GM23338 (cell line): ENCODE measurements at regions not wholly inside any gene's neighbourhood (a gene's known extent, or its start where the extent isn't known, plus 50 kb on each side); places are given as distances from the start of the nearest gene placed in this dataset.

ENCODE experiments used
- CREB1 ChIP-seq: fragments of 250-450 bp; sonication (Bioruptor Pico); IDR thresholded peaks from 2 replicates; pipeline ENCODE4 v1.5.0; 2020; ENCODE audit warnings: low read depth, mild to moderate bottlenecking, moderate library complexity
- CTCF ChIP-seq, 2 experiments: fragments of 200-600 bp in 1 of 2; sonication (generic) in 1 of 2; conservative IDR thresholded peaks; 2 replicates each; pipeline versions ENCODE4 v1.5.1 to v1.6.1; 2016 to 2017; ENCODE audit warnings: antibody characterized with exemption in 2 of 2, low read depth in 2 of 2, mild to moderate bottlenecking in 2 of 2, moderate library complexity in 1 of 2
- ETS1 ChIP-seq: IDR thresholded peaks from 2 replicates; pipeline ENCODE4 v1.6.1; 2016; ENCODE audit warnings: antibody characterized with exemption
- EZH2 ChIP-seq: fragments of 200-600 bp; sonication (generic); IDR thresholded peaks from one replicate; pipeline ENCODE4 v1.8.0; 2017; ENCODE audit warnings: antibody characterized with exemption, mild to moderate bottlenecking, low read depth; ENCODE audit not compliant: unreplicated experiment
- EZH2phosphoT487 ChIP-seq: fragments of 200-600 bp; sonication (generic); IDR thresholded peaks from one replicate; pipeline ENCODE4 v1.8.1; 2018; ENCODE audit warnings: antibody characterized with exemption; ENCODE audit not compliant: unreplicated experiment
- JUNB ChIP-seq: IDR thresholded peaks from one replicate; pipeline ENCODE4 v1.6.1; 2016; ENCODE audit warnings: antibody characterized with exemption; ENCODE audit not compliant: unreplicated experiment
- POLR2AphosphoS5 ChIP-seq: IDR thresholded peaks from 2 replicates; pipeline ENCODE4 v1.6.1; 2016; ENCODE audit warnings: antibody characterized with exemption, low read depth
- REST ChIP-seq: IDR thresholded peaks from one replicate; pipeline ENCODE4 v1.6.1; 2018; ENCODE audit warnings: antibody characterized with exemption; ENCODE audit not compliant: unreplicated experiment
- STAT1 ChIP-seq: IDR thresholded peaks from one replicate; pipeline ENCODE4 v1.6.1; 2016; ENCODE audit warnings: antibody characterized with exemption; ENCODE audit not compliant: unreplicated experiment
- ZNF114 ChIP-seq: fragments of 250-450 bp; sonication (Bioruptor Pico); IDR thresholded peaks from 2 replicates; pipeline ENCODE4 v1.5.0; 2020; ENCODE audit warnings: mild to moderate bottlenecking, moderate library complexity
- ZNF331 ChIP-seq: fragments of 250-450 bp; sonication (Bioruptor Pico); IDR thresholded peaks from 2 replicates; pipeline ENCODE4 v1.5.0; 2020; ENCODE audit warnings: low read depth, mild to moderate bottlenecking, moderate library complexity

- TF ChIP-seq EZH2 = no peak
- TF ChIP-seq CTCF (conservative IDR thresholded peaks at IDR 0.05; ENCODE audit: low read depth in 2 of 2) = no peak
- no peak for TF ChIP-seq REST
- TF ChIP-seq POLR2AphosphoS5 = no peak
- TF ChIP-seq CREB1 (CRISPR knock-in tag) = no peak
- TF ChIP-seq EZH2phosphoT487 = no peak
- TF ChIP-seq JUNB = no peak
- no peak for TF ChIP-seq ZNF114 (CRISPR knock-in tag)
- no peak for TF ChIP-seq STAT1
- no peak for TF ChIP-seq ETS1
- TF ChIP-seq ZNF331 = no peak
Measured at GRCh38 chr2:126966601-126967000, 67.9 kb downstream of the TEX51 start.
